ENCODE measurements at regions not wholly inside any gene's neighbourhood (a gene's known extent, or its start where the extent isn't known, plus 50 kb on each side); places are given as distances from the start of the nearest gene placed in this dataset.

GRCh38 chr17:33942414-33942813, 312.7 kb upstream of the CCL2 start (continued):
- TF ChIP-seq MLLT1 (IDR thresholded peaks at IDR 0.05) (no peak), ELK1 (IDR thresholded peaks at IDR 0.05; ENCODE audit: low read depth, low read length) (no peak), CREB1 (IDR thresholded peaks at IDR 0.05; ENCODE audit: low read depth) (no peak)

GRCh38 chr17:33944412-33944811, 310.7 kb upstream of the CCL2 start:
- DNase-seq (ENCODE audit: low read depth, low spot score) = no peak
- ChIA-PET CTCF (interaction anchor here (0.6 to 1.5 kb wide), 2 partner anchors 82 to 202 kb away, joined by 3 read pairs; no protein-coding TSS in a partner anchor), RAD21 (ENCODE audit: unreplicated experiment) (no interaction called here), SMC1A (ENCODE audit: uncharacterized antibody, unreplicated experiment) (interaction anchor here (1.2 kb wide), 1 partner anchor 18 kb away, joined by 3 read pairs; no protein-coding TSS in a partner anchor), POLR2A (no interaction called here)
- intact Hi-C loops (cut with micrococcal nuclease; ENCODE audit: unreplicated experiment) = no loop called here
- in situ Hi-C loops (cut with MboI) = no loop called here
- H3K9me3 ChIP-seq (replicated peaks; ENCODE audit: control insufficient read depth, insufficient read depth, low read length) = no peaks in the 10 kb centered on the region
- H3K4me2 ChIP-seq (ENCODE audit: control insufficient read depth, insufficient read depth) = no peak overlapping the region
- no peaks in the 10 kb centered on the region for H3K4me1 ChIP-seq (ENCODE audit: control insufficient read depth, insufficient read depth, low read length)
- no peaks in the 10 kb centered on the region; the same call in 1 of the 2 replicates for H4K20me1 ChIP-seq (ENCODE audit: control insufficient read depth, insufficient read depth)
- 8% methylated on average over 4 of the region's 4 CpGs for WGBS (ENCODE audit: insufficient coverage, insufficient replicate concordance, low lambda C conversion rate, missing lambda C conversion rate)
- no peak overlapping the region for H3K27ac ChIP-seq (ENCODE audit: control insufficient read depth, insufficient read depth)
- no peak overlapping the region for H3K4me3 ChIP-seq
- H3K36me3 ChIP-seq (ENCODE audit: control insufficient read depth in 2 of 2, insufficient read depth in 2 of 2, low read length in 1 of 2) = no peaks in the 10 kb centered on the region
- H2AFZ ChIP-seq (ENCODE audit: control insufficient read depth, low read depth, low read length) = no peak overlapping the region
- BruUV-seq (replicated peaks) = no TSS peak
- no peaks in the 10 kb centered on the region for H3K79me2 ChIP-seq (ENCODE audit: control insufficient read depth, insufficient read depth, low read length)
- no peak for FAIRE-seq
- no peak for TF ChIP-seq SP1 (IDR thresholded peaks at IDR 0.05; ENCODE audit: low read depth, low read length)
- no peak for TF ChIP-seq POLR2AphosphoS2 (IDR thresholded peaks at IDR 0.05; ENCODE audit: low read depth, low read length)
- no peak for TF ChIP-seq SKIL (IDR thresholded peaks at IDR 0.05; ENCODE audit: low read depth, poor library complexity, severe bottlenecking)
- no peak for TF ChIP-seq RFX5 (IDR thresholded peaks at IDR 0.05; ENCODE audit: low read depth, low read length)
- TF ChIP-seq PRDM15 (CRISPR knock-in tag; IDR thresholded peaks at IDR 0.05) = no peak
- no peak for TF ChIP-seq PKNOX1 (IDR thresholded peaks at IDR 0.05)
- no peak for TF ChIP-seq WRNIP1 (IDR thresholded peaks at IDR 0.05; ENCODE audit: borderline replicate concordance, low read depth, low read length)
- no peak for TF ChIP-seq CEBPB (IDR thresholded peaks at IDR 0.05; ENCODE audit: borderline replicate concordance in 1 of 2, low read depth in 2 of 2, low read length in 2 of 2)
- H3K27me3 ChIP-seq (replicated peaks in 1 of 2; ENCODE audit: control insufficient read depth in 2 of 2, insufficient read depth in 2 of 2, low read length in 1 of 2) = peaks cover 2 to 5% of the 10 kb centered on the region in 2 experiments; a peak in 3 of 4 replicates
- no peak for ATAC-seq
- no peak overlapping the region for H3K9ac ChIP-seq (ENCODE audit: control insufficient read depth, insufficient read depth, low read length)

All from GM12878 (cell line).